HepG2 (cell line): ENCODE measurements at regions not wholly inside any gene's neighbourhood (a gene's known extent, or its start where the extent isn't known, plus 50 kb on each side); places are given as distances from the start of the nearest gene placed in this dataset.

ENCODE experiments used
- AGO1 ChIP-seq: fragments of 200-400 bp; formaldehyde crosslinking; IDR thresholded peaks from 2 replicates; pipeline ENCODE4 v1.6.1; 2017; ENCODE audit warnings: mild to moderate bottlenecking, low read depth, low read length, moderate library complexity; ENCODE audit not compliant: poor library complexity, severe bottlenecking
- BORCS8-MEF2B ChIP-seq: sonication (generic); formaldehyde crosslinking; IDR thresholded peaks from 2 replicates; pipeline ENCODE4 v1.8.0; 2022; ENCODE audit warnings: mild to moderate bottlenecking, missing genetic modification reagents
- HBP1 ChIP-seq: IDR thresholded peaks from 2 replicates; pipeline ENCODE4 v1.6.1; 2016; ENCODE audit warnings: low read depth, control low read depth
- PRDM4 ChIP-seq: sonication (generic); formaldehyde crosslinking; IDR thresholded peaks from 2 replicates; pipeline ENCODE4 v1.9.0; 2021; ENCODE audit warnings: missing genetic modification reagents, borderline replicate concordance
- RFX1 ChIP-seq: fragments of 450-650 bp; IDR thresholded peaks from 2 replicates; pipeline ENCODE4 v1.6.1; 2017
- RNF219 ChIP-seq: sonication (generic); formaldehyde crosslinking; IDR thresholded peaks from 2 replicates; pipeline ENCODE4 v1.5.0; 2020; ENCODE audit warnings: mild to moderate bottlenecking, missing genetic modification reagents
- ZFP91 ChIP-seq: sonication (generic); formaldehyde crosslinking; IDR thresholded peaks from 2 replicates; pipeline ENCODE4 v1.9.0; 2022; ENCODE audit warnings: missing genetic modification reagents, mild to moderate bottlenecking, borderline replicate concordance

GRCh38 chr12:84603484-84604248, 308.9 kb downstream of the SLC6A15 start (continued):
- TF ChIP-seq PRDM4 (CRISPR knock-in tag) (no peak), RFX1 (no peak), HBP1 (CRISPR knock-in tag) (no peak), ZFP91 (no peak), RNF219 (no peak), AGO1 (no peak), BORCS8-MEF2B (CRISPR knock-in tag) (no peak)
- TF ChIP-seq, all 625 proteins: peak for 0
